Body of pancreas (tissue), 4 donors: ENCODE measurements at regions not wholly inside any gene's neighbourhood (a gene's known extent, or its start where the extent isn't known, plus 50 kb on each side); places are given as distances from the start of the nearest gene placed in this dataset.

Experiments
- CTCF ChIP-seq, 7 experiments: fragments of 450-650 bp in 4 of 7; fragments of 200-600 bp in 3 of 7; sonication (generic) in 3 of 7; IDR thresholded peaks; one replicate each; pipeline ENCODE4 v1.5.1; 2016 to 2019; ENCODE audit warnings: antibody characterized with exemption in 7 of 7
- POLR2A ChIP-seq, 3 donors: fragments of 450-650 bp; IDR thresholded peaks; one replicate each; pipeline ENCODE4 v1.6.1; 2016; ENCODE audit warnings: antibody characterized with exemption in 3 of 3, mild to moderate bottlenecking in 2 of 3

- TF ChIP-seq CTCF (IDR thresholded peaks at IDR 0.05) = no peak
- TF ChIP-seq POLR2A (IDR thresholded peaks at IDR 0.05) = no peak
Measured at GRCh38 chr5:74054641-74055421, 428.8 kb downstream of the ARHGEF28 start.
